HG03520 (cell line): ENCODE measurements at regions not wholly inside any gene's neighbourhood (a gene's known extent, or its start where the extent isn't known, plus 50 kb on each side); places are given as distances from the start of the nearest gene placed in this dataset.

Source experiments
- ATAC-seq: cut with Tn5 transposase; IDR thresholded peaks from one replicate; pipeline ENCODE4 v1.9.1; 2021; ENCODE audit warnings: mild to moderate bottlenecking, moderate library complexity; ENCODE audit not compliant: unreplicated experiment

DNA sequence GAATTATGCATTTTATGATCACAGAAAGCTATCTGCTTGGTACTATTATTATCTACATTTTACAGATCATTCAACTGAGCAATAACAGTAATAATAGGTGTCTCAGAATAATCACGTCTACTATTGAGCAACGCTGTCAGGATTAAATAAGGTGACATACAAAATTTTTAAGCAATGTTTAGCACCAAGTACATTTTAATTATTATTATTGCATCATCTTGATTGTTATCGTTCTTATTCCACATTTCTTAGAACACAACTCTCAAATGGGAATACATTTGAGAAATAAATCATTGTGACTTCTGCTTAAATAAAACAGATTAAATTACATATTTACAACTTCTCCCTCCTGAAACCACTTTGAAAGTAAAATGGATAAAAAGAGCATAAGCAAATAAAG, 1083.5 kb upstream of the ADGRL3 start:
- ATAC-seq = no peak

GRCh38 chr4:60117726-60118323, 1082.3 kb upstream of the ADGRL3 start:
- no peak for ATAC-seq

GRCh38 chr4:60122820-60123219, 1077.3 kb upstream of the ADGRL3 start:
- ATAC-seq = no peak

GRCh38 chr4:60128888-60129287, 1071.2 kb upstream of the ADGRL3 start:
- no peak for ATAC-seq

DNA sequence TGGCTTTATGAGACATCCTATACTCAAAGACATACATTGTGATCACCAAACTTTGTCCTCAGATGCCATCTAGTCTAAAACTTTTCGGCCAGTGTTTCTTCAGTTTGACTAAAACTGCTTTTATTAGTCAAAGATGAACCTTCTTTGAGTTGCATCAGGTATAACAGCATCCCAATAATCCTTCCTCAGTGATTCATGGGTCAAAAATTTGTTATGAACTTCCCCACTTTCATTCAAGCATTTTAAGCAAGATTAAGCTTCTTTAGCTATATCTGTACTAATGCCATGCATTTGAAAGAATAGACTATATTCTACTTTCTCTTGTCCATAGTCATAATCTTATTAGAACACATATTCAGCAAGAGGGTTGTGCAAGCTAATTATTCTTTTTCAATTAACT, 1070.4 kb upstream of the ADGRL3 start:
- ATAC-seq = no peak

DNA sequence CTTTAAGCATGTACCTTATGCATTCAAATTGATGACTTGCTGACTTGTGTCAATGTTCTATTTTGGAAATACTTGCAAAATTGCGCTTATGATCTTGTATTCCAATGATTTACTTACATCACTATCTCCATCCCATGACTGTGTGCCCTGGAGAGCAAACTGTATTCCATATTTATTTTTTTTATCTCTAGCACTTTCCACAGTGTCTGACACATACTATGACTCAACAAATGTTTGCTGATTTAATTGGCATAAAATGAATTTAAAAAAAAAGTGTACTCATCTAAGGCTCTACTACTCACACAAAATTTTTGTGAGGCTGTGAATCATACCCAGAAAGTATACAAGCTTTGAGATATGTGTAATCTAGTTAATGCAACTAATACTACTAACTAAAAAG, 1066.8 kb upstream of the ADGRL3 start:
- no peak for ATAC-seq

DNA sequence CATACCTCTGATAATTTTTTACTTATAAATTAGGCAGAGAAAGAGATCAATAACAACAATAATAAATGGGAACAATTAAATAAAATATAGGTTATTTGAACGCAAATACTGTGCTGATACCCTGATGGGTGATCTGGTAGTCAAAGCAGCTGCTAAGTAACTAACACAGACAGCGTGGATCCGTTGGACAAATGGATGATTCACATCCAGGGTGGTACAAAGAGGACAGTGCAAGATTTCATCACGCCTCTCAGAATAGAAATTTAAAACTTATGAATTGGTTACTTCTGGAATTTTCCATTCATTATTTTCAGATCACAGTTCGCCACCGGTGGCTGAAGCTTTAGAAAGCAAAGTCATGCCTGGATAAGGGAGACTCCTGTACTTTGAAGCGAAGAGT, 1066.0 kb upstream of the ADGRL3 start:
- ATAC-seq = no peak

DNA sequence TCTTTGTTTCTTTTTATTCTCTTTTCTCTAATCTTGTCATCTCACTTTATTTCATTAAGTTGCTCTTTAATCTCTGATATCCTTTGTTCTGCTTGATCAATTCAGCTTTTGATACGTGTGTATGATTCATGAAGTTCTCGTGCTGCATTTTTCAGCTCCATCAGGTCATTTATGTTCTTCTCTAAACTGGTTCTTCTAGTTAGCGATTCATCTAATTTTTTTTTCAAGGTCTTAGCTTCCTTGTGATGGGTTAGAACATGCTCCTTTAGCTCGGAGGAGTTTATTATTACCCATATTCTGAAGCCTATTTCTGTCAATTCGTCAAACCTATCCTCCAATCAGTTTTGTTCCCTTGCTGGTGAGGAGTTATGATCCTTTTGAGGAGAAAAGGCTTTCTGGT, 1045.0 kb upstream of the ADGRL3 start:
- no peak for ATAC-seq

DNA sequence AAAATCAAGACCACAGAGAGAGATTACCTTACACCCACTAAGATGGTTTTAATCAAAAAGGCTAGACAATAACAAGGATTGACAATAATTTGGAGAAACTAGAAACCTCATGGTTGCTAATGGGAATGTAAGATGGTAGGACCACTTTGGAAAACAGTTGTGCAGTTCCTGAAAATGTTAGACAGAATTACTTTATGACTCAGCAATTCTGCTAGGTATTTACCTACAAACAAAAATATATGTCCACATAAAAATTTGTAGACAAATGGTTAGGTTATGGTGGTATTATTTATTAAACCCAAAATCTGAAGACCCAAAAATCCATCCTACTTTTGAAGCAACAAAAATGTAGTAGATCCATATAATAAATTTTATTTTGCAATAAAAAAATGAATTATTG, 1027.0 kb upstream of the ADGRL3 start:
- ATAC-seq = no peak

GRCh38 chr4:60173718-60174117, 1026.4 kb upstream of the ADGRL3 start:
- ATAC-seq = no peak

DNA sequence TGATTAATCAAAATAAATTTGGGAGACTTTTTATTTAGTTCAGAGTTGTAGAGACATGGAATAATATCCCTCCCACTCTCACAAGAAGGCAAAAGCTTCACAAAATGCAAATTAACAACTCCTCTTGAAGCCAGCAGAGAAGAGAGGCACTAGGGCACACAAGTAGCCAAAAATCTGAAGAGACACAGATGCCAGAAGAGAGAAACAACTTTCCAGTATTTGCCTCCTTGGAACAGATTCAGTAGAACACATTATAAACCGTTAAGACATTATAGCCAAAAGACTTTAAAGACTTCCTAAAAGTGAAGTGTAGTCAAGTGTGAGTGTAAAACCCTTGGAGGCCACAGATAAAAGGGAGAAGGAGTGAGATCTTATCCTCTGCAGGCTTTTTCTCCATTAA, 1024.9 kb upstream of the ADGRL3 start:
- no peak for ATAC-seq

- ATAC-seq = no peak
Measured at GRCh38 chr4:60187428-60187827, 1012.7 kb upstream of the ADGRL3 start.

DNA sequence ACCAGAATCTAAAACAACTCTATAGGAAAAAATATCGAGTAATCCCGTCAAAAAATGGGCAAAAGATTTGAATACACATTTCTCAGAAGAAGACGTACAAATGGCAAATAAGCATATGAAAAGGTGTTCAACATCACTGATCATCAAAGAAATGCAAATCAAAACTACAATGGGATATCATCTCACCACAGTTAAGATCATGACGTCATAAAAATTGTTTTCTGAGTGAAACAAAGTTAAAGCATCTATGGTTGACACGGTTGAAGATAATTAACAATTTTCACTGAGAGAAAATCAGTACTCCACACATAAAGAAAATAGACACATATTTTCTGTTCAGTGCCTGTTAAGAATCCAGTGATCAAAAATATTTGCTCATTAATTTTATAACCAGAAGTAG, 1010.8 kb upstream of the ADGRL3 start:
- no peak for ATAC-seq

DNA sequence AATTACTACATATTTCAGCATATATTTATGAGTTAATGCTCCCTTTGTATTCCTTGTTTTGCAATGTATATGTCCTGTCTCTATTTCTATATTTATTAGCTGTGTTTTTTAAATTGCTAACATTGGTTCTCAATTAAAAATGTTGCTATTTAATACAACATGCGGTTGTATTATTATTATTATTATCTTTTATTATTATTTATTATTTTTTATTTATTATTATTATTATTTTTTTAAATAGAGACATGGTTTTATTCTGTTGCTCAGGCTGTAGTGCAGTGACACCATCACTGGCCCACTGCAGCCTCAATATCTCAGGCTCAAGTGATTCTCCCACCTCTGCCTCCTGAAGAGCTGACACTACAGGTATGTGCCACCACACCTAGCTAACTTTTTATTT, 1005.9 kb upstream of the ADGRL3 start:
- ATAC-seq = no peak

- ATAC-seq = no peak
Measured at GRCh38 chr4:60195256-60195655, 1004.9 kb upstream of the ADGRL3 start.

DNA sequence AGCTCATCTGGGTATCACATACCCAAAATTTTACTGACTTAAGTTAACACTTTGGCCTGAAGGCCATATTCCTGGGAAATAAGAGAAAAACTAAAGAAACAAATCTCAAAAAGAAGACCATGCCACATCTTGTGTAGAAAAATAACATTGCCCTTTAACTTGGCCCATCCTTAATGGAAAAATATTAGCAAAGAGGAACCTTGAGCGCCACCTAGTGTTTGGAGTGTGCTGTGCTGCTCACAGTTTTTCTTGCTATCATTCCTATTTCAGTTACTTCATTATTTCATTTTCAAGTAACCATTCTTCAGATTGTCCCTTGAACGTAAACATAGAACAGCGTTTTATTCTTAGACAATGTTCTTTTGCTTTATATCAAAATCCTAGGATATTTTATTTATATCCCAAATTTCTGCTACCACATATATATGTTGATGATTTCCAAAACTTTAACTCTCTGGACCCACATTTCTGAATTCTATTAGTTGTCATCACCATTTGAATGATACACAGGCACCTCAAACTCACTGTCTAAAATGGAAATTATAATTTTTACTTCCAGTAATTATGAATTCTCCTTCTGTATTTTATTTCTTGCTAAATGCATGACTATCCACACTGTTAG, 999.0 kb upstream of the ADGRL3 start:
- ATAC-seq = peak; percentile 86

GRCh38 chr4:60209588-60209987, 990.5 kb upstream of the ADGRL3 start:
- no peak for ATAC-seq

GRCh38 chr4:60215906-60216305, 984.2 kb upstream of the ADGRL3 start:
- ATAC-seq = no peak

DNA sequence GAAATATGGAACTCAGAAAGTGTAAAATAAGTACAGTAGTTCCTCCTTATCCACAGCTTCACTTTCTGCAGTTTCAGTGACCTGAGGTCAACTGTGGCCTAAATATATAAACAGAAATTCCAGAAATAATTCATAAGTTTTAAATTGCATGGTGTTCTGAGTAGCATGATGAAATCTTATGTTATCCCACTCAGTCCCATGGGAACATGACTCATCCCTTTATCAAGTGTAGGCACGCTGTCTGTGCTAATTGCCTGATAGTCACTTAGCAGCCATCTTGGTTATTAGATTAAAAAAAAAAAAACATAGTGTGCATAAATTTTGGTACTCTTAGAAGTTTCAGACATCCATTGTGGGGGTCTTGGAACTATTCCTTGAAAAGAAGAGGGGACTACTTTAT, 983.4 kb upstream of the ADGRL3 start:
- ATAC-seq = no peak

- no peak for ATAC-seq
Measured at GRCh38 chr4:60221866-60222265, 978.3 kb upstream of the ADGRL3 start.

DNA sequence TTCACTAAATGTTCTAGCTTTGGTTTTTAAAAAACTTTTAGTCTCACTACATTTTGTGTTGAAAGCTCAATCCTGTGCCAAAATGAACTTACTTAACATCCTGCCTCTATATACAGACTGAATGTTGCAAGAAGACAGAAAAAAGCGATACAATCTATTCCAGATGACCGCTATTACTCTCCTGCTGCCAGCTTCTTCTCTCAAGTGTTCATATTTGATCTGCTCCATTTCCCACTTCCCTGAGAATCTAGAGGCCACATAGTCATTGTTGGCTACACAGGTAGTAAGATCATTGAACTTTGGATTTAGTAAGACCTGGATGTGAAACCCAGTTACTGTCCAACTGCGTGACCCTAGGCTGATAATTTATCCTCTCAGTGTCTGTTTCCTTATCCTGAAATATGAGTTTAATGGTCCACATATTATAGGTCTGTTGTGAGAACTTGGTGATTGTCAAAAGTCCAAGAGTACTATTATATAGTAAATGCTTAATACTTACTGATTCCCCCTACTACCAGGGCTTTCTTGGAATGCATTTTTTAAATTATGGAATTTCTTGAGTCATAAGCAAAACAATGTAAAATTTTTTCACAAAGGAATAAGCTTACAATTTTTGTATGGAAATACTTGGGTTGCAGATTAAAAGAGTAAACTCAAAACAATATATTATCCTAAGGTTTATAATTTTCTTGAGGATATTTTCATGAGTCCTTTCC, 976.8 kb upstream of the ADGRL3 start:
- no peak for ATAC-seq

DNA sequence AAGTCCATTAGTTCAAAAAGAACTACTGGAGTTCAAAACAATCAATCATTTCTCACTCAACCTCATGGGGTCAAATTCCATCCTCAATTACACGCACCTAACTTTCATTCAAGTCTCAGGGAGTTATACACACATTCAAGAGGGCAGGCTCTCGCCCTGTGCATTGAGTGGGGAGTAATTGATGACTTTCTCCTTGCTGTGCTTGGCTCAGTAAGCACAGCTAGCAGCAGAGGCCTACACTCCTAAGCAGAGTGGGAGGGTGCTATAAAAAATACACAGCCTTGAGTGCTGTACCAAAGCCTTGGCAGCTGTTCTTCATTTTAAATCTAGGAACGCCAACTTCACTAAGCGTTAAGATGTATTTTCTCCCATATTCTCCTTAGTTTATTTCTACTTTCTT, 958.3 kb upstream of the ADGRL3 start:
- ATAC-seq = no peak

- no peak for ATAC-seq
Measured at GRCh38 chr4:60249784-60250183, 950.3 kb upstream of the ADGRL3 start.
